ENCODE measurements at regions not wholly inside any gene's neighbourhood (a gene's known extent, or its start where the extent isn't known, plus 50 kb on each side); places are given as distances from the start of the nearest gene placed in this dataset.

- POLR2A ChIA-PET, result no interaction called here
- CTCF ChIA-PET, result no interaction called here
- DNase-seq, result no peak
- Mint-ChIP-seq H3K4me1 (ENCODE audit: low read depth) (peaks cover 21% of the 10 kb centered on the region), H3K4me3 (no peak overlapping the region), H3K36me3 (ENCODE audit: low read depth) (no peaks in the 10 kb centered on the region), H3K27ac (no peak overlapping the region), H3K9me3 (no peaks in the 10 kb centered on the region), H3K27me3 (no peaks in the 10 kb centered on the region)
- H3K36me3 ChIP-seq (ENCODE audit: insufficient read depth, low read length), result no peaks in the 10 kb centered on the region
- intact Hi-C loops (cut with DNase I, micrococcal nuclease), result no loop called here
- H3K27me3 ChIP-seq (ENCODE audit: control insufficient read depth in 1 of 2, insufficient read depth in 2 of 2, low read length in 2 of 2), result no peaks in the 10 kb centered on the region
- no peak overlapping the region for H3K27ac ChIP-seq (ENCODE audit: low read depth in 1 of 2, low read length in 2 of 2)
- no peak overlapping the region for H3K4me3 ChIP-seq (ENCODE audit: low read length)
- peaks cover 17% of the 10 kb centered on the region for H3K4me1 ChIP-seq (ENCODE audit: insufficient read depth, low read length)
- TF ChIP-seq CTCF (IDR thresholded peaks at IDR 0.05), result no peak
- ATAC-seq (ENCODE audit: poor library complexity), result no peak
- H3K9me3 ChIP-seq (ENCODE audit: control insufficient read depth in 1 of 2, insufficient read depth in 1 of 2, low read length in 2 of 2), result no peaks in the 10 kb centered on the region
Measured at GRCh38 chr17:77615703-77616253, 342.7 kb upstream of the TNRC6C start.

- Histone ChIP-seq H3K27ac (ENCODE audit: low read depth in 1 of 2, low read length in 2 of 2) (no peak overlapping the region), H3K36me3 (ENCODE audit: insufficient read depth, low read length) (no peaks in the 10 kb centered on the region), H3K4me1 (ENCODE audit: insufficient read depth, low read length) (peaks cover 11% of the 10 kb centered on the region), H3K9me3 (ENCODE audit: control insufficient read depth in 1 of 2, insufficient read depth in 1 of 2, low read length in 2 of 2) (no peaks in the 10 kb centered on the region), H3K27me3 (ENCODE audit: control insufficient read depth in 1 of 2, insufficient read depth in 2 of 2, low read length in 2 of 2) (no peaks in the 10 kb centered on the region), H3K4me3 (ENCODE audit: low read length) (no peak overlapping the region)
- CTCF ChIA-PET, result no interaction called here
- intact Hi-C loops (cut with DNase I, micrococcal nuclease), result no loop called here
- no peak for DNase-seq
- no peaks in the 10 kb centered on the region for H3K9me3 Mint-ChIP-seq
- no peak for TF ChIP-seq CTCF (IDR thresholded peaks at IDR 0.05)
- POLR2A ChIA-PET, result no interaction called here
- H3K4me1 Mint-ChIP-seq (ENCODE audit: low read depth), result peaks cover 15% of the 10 kb centered on the region
- no peak for ATAC-seq (ENCODE audit: poor library complexity)
- no peaks in the 10 kb centered on the region for H3K27me3 Mint-ChIP-seq
- no peaks in the 10 kb centered on the region for H3K36me3 Mint-ChIP-seq (ENCODE audit: low read depth)
- H3K4me3 Mint-ChIP-seq, result no peak overlapping the region
- no peak overlapping the region for H3K27ac Mint-ChIP-seq
Measured at GRCh38 chr17:77616254-77616731, 342.2 kb upstream of the TNRC6C start.

GRCh38 chr17:77617516-77617915 lies 341.0 kb upstream of the TNRC6C start:
- POLR2A ChIA-PET, result no interaction called here
- CTCF ChIA-PET, result no interaction called here
- no peaks in the 10 kb centered on the region for H3K27me3 Mint-ChIP-seq
- no peak for TF ChIP-seq CTCF (IDR thresholded peaks at IDR 0.05)
- H3K36me3 ChIP-seq (ENCODE audit: insufficient read depth, low read length), result no peaks in the 10 kb centered on the region
- no peak overlapping the region for H3K4me3 ChIP-seq (ENCODE audit: low read length)
- peaks cover 11% of the 10 kb centered on the region for H3K4me1 Mint-ChIP-seq (ENCODE audit: low read depth)
- H3K27me3 ChIP-seq (ENCODE audit: control insufficient read depth in 1 of 2, insufficient read depth in 2 of 2, low read length in 2 of 2), result no peaks in the 10 kb centered on the region
- H3K9me3 ChIP-seq (ENCODE audit: control insufficient read depth in 1 of 2, insufficient read depth in 1 of 2, low read length in 2 of 2), result no peaks in the 10 kb centered on the region
- no peak overlapping the region for H3K27ac ChIP-seq (ENCODE audit: low read depth in 1 of 2, low read length in 2 of 2)
- ATAC-seq (ENCODE audit: poor library complexity) (no peak), DNase-seq (no peak)
- H3K27ac Mint-ChIP-seq, result no peak overlapping the region
- no peaks in the 10 kb centered on the region for H3K9me3 Mint-ChIP-seq
- no peak overlapping the region for H3K4me3 Mint-ChIP-seq
- intact Hi-C loops (cut with DNase I, micrococcal nuclease), result no loop called here
- H3K36me3 Mint-ChIP-seq (ENCODE audit: low read depth), result no peaks in the 10 kb centered on the region
- peaks cover 7% of the 10 kb centered on the region for H3K4me1 ChIP-seq (ENCODE audit: insufficient read depth, low read length)
